Testis (tissue), 2 donors: ENCODE measurements at regions not wholly inside any gene's neighbourhood (a gene's known extent, or its start where the extent isn't known, plus 50 kb on each side); places are given as distances from the start of the nearest gene placed in this dataset.

Experiments used
- DNase-seq: peaks from one replicate; pipeline ENCODE4 v3.0.0-alpha.2; 2019
- H3K27ac ChIP-seq, 2 donors: fragments of 200-600 bp; sonication (generic); one replicate each; pipeline ENCODE4 v1.5.1; 2019
- H3K27me3 ChIP-seq: fragments of 200-600 bp; sonication (generic); one replicate; pipeline ENCODE4 v1.5.1; 2019
- H3K36me3 ChIP-seq: fragments of 200-600 bp; sonication (generic); one replicate; pipeline ENCODE4 v1.5.1; 2017; ENCODE audit warnings: low read depth; ENCODE audit errors: missing control alignments
- H3K4me1 ChIP-seq: fragments of 200-600 bp; sonication (generic); one replicate; pipeline ENCODE4 v1.5.1; 2019
- H3K4me3 ChIP-seq, 2 donors: fragments of 200-600 bp; sonication (generic); one replicate each; pipeline ENCODE4 v1.5.1; 2017 to 2019
- H3K9me3 ChIP-seq: fragments of 200-600 bp; sonication (generic); one replicate; pipeline ENCODE4 v1.5.1; 2017
- POLR2A ChIP-seq: fragments of 450-650 bp; IDR thresholded peaks from one replicate; pipeline ENCODE4 v1.6.1; 2017; ENCODE audit warnings: antibody characterized with exemption, mild to moderate bottlenecking, moderate library complexity
- WGBS, 2 donors: methylation state at CpG; one replicate each; pipeline ENCODE4 v1.1.5; 2018; 5-methylcytosine and 5-hydroxymethylcytosine counted together
- intact Hi-C: fragments of 100-400 bp; cut with DNase I; formaldehyde crosslinking; loops from one replicate; pipeline ENCODE4 v1.15.1; 2023; ENCODE audit warnings: low total_unique reads
- TF ChIP-seq, protein P1 (sequence below), 3 experiments: fragments of 450-650 bp in 2 of 3; fragments of 200-600 bp in 1 of 3; sonication (generic) in 1 of 3; IDR thresholded peaks; one replicate each; pipeline ENCODE4 v1.5.1; 2016 to 2019; ENCODE audit warnings: antibody characterized with exemption in 3 of 3, mild to moderate bottlenecking in 2 of 3, moderate library complexity in 1 of 3

DNA sequence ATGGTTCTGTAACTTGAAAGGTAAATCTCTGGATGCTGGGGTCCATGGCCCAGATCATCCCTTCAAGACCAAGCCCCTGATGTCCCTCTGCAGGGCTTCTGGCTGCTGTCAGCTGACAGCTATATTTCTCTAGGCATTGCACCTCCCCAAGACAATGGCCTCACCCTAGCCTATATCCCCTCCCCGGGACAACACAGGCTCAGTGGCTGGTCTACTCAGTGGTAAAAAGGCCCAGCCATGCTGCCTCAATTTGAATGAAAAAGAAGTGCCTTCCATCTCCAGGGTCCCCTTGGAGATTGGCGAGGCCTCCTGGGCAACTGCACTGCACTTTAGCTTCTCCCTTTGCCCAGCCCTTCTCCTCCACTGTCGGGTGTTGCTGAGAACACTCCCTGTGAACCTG lies 602.8 kb downstream of the CDH26 start:
- no peaks in the 10 kb centered on the region for H3K27me3 ChIP-seq
- TF ChIP-seq, protein P1, sequence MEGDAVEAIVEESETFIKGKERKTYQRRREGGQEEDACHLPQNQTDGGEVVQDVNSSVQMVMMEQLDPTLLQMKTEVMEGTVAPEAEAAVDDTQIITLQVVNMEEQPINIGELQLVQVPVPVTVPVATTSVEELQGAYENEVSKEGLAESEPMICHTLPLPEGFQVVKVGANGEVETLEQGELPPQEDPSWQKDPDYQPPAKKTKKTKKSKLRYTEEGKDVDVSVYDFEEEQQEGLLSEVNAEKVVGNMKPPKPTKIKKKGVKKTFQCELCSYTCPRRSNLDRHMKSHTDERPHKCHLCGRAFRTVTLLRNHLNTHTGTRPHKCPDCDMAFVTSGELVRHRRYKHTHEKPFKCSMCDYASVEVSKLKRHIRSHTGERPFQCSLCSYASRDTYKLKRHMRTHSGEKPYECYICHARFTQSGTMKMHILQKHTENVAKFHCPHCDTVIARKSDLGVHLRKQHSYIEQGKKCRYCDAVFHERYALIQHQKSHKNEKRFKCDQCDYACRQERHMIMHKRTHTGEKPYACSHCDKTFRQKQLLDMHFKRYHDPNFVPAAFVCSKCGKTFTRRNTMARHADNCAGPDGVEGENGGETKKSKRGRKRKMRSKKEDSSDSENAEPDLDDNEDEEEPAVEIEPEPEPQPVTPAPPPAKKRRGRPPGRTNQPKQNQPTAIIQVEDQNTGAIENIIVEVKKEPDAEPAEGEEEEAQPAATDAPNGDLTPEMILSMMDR (IDR thresholded peaks at IDR 0.05) = no peak
- TF ChIP-seq POLR2A = no peak
- no peaks in the 10 kb centered on the region for H3K36me3 ChIP-seq
- H3K27ac ChIP-seq = no peak overlapping the region
- H3K4me3 ChIP-seq = no peak overlapping the region
- no peaks in the 10 kb centered on the region for H3K4me1 ChIP-seq
- no peaks in the 10 kb centered on the region for H3K9me3 ChIP-seq
- intact Hi-C loops = no loop called here
- WGBS, 2 donors = 77 to 87% methylated on average over 3 of the region's 3 CpGs
- DNase-seq = no peak

DNA sequence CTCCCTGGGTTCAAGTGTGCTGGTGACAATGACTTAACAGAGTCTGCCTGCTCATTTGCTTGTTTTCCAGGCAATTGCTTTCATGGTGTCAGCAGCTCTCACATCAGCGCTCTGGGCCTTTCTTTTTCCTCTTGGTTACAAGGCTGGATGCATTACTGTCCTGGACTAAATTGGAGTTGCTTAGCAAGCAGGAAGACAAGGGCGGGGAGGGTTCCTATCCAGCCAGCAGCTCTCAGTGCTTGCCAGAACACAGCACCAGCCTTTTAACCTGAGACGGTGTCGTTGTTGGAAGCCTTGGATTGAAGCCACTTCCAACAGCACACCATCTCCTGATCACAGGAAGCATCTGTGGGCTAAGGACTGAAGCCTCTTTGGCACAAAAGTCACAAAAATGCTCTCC lies 606.9 kb downstream of the CDH26 start:
- no peaks in the 10 kb centered on the region for H3K36me3 ChIP-seq
- no peak overlapping the region for H3K4me3 ChIP-seq
- H3K27ac ChIP-seq = no peak overlapping the region
- H3K4me1 ChIP-seq = no peaks in the 10 kb centered on the region
- H3K27me3 ChIP-seq = no peaks in the 10 kb centered on the region
- WGBS, 2 donors = 54 to 75% methylated on average over 2 to 4 of the region's 4 CpGs
- intact Hi-C loops = no loop called here
- no peak for TF ChIP-seq POLR2A
- TF ChIP-seq, protein P1 (IDR thresholded peaks at IDR 0.05) = no peak
- no peaks in the 10 kb centered on the region for H3K9me3 ChIP-seq
- no peak for DNase-seq

DNA sequence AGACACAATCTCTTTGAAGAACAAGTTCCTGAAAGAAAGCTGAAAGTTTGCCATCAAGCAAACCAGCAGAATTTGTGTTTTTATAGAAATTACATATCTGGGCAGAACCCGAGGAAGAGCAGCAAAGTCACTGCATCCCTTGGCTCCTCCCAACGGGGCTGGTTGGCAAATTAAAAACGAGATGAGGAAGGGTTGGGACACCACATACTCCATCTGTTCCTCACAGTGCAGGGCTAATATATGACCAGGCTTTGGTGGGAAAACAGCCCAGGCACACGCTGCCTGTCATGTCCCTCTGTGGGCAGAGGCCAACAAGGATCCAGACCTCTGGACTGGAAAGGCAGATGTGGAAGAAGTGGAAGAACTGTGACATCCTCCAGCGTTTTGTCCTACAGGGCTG lies 607.3 kb downstream of the CDH26 start:
- Histone ChIP-seq H3K4me1 (no peaks in the 10 kb centered on the region), H3K9me3 (no peaks in the 10 kb centered on the region), H3K27ac (no peak overlapping the region), H3K36me3 (no peaks in the 10 kb centered on the region), H3K4me3 (no peak overlapping the region), H3K27me3 (no peaks in the 10 kb centered on the region)
- no peak for DNase-seq
- intact Hi-C loops = no loop called here
- WGBS, 2 donors = 56 to 68% methylated on average over 5 of the region's 5 CpGs
- TF ChIP-seq, protein P1 (IDR thresholded peaks at IDR 0.05) = no peak

DNA sequence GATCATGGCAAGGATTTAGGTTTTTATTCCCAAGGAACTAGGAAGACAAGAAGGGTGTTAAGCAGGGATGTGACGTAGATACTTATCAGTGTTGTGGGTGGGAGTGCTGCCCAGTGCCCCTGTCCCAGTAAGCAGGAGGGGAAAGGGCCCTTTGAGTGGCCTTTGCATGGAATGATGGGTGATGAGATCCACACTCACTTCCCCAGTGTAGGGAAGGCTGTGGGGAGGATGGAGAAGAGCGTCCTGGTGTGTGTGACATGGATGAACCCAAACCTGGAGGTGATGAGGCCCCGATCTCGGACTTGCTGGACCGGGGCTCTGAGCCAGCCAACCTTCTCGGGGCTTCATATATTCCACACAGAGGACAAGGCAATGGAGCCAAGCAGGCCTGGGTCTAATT lies 610.9 kb downstream of the CDH26 start:
- 82 to 83% methylated on average over 6 of the region's 6 CpGs for WGBS, 2 donors
- no peaks in the 10 kb centered on the region for H3K27me3 ChIP-seq
- TF ChIP-seq, protein P1 (IDR thresholded peaks at IDR 0.05) = no peak
- TF ChIP-seq POLR2A = no peak

DNA sequence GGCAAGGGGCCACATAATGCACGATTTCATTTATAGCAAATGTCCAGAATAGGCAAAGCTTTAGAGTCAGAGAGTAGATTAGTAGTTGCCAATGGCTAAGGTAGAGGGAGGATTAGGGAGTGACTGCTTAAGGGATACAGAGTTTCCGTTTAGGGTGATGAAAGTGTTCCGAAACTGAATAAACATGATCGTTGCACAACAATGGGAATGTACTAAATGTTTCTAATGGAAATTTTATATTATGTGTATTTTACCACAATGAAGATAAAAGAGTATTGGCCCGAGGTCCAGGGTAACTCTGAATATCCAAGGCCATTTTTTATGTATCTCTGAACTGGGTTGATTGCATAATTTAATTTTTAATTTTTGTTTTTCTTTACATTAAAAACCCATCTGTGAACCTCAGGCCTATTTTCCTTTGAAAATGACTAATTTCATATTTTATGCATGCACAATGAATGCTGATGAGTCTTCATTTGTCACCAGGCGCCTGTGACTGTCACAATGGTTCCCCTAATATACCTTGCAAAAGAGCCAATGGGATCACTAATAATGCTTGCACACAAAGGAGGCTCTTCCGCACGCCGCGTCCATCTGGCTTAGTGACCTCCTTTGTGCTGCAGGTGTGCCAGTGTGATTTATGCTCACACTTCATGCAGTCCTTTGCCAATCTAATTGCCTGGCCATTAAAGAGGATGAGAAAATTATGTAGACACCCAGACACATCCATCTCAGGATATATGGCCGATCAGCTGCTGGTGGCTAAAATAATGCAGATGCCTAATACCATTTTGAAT lies 612.5 kb downstream of the CDH26 start:
- no peaks in the 10 kb centered on the region for H3K27me3 ChIP-seq
- WGBS, 2 donors = 68 to 73% methylated on average over 11 of the region's 11 CpGs
- no peak for DNase-seq
- H3K36me3 ChIP-seq = no peaks in the 10 kb centered on the region
- H3K4me3 ChIP-seq = no peak overlapping the region
- no peak overlapping the region for H3K27ac ChIP-seq
- no peaks in the 10 kb centered on the region for H3K9me3 ChIP-seq
- intact Hi-C loops = no loop called here
- no peaks in the 10 kb centered on the region for H3K4me1 ChIP-seq
- no peak for TF ChIP-seq POLR2A
- TF ChIP-seq, protein P1 (IDR thresholded peaks at IDR 0.05) = no peak

More for the DNA sequence above, 610.9 kb downstream of the CDH26 start:
- Histone ChIP-seq H3K36me3 (no peaks in the 10 kb centered on the region), H3K4me3 (no peak overlapping the region), H3K4me1 (no peaks in the 10 kb centered on the region), H3K9me3 (no peaks in the 10 kb centered on the region), H3K27ac (no peak overlapping the region)
- no peak for DNase-seq
- intact Hi-C loops = no loop called here
